ENCODE measurements at regions not wholly inside any gene's neighbourhood (a gene's known extent, or its start where the extent isn't known, plus 50 kb on each side); places are given as distances from the start of the nearest gene placed in this dataset.
"Not testable (repeated sequence)": the region's sequence is repeated elsewhere in the genome, so short reads cannot be mapped to it uniquely, and the experiment has no call there.

DNA sequence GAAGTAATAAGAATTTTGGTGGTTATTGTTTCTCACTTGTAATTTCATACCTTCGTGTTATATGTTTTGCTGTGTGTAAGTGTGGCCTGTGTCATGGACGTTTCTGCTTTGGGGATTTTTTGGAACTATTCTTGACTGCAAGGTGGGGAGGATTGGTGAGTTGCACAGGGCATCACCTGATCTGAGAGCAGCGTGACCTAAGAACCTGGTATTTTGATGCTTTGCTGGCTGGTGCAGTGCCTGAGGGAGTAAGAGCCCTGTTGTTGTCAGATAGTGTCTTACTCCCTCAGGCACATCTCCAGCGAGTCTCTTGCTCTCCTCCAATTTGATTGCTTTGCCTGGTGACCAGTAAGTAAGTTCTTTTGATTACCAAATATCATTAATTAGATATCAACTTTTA is 158.8 kb downstream of the KBTBD2 start:
- H3K4me3 ChIP-seq; H3K36me3 ChIP-seq; H3K27me3 ChIP-seq; intact Hi-C loops (cut with DNase I); DNase-seq; ATAC-seq; H3K9me3 ChIP-seq: not testable (repeated sequence)
- Histone ChIP-seq H3K4me1 (peaks cover 0 to 15% (median 0%) of the 10 kb centered on the region in 9 donors), H3K27ac (peak overlapping the region in 1 of 10 donors; percentile 25)
- WGBS, 2 donors: 72 to 73% methylated on average over 4 of the region's 4 CpGs

DNA sequence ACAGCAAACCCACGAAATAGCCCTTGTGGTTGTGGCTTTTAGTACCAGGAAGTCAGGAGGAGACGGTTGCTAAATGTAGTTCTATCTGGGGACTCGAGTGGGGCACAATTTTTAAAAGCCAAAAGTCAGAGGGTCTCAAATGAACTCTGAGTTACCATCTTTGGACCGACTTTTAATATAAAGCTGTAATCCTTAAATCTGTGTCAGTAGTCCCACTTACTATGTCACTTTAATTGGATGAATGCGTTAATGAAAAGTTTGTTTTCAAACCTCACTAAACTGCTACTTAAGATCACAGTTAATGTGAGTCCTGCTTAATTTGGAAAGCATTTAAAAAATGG is 162.3 kb downstream of the KBTBD2 start:
- peaks cover 0 to 24% (median 5%) of the 10 kb centered on the region in 9 donors for H3K4me1 ChIP-seq
- H3K36me3 ChIP-seq; DNase-seq; H3K27me3 ChIP-seq; ATAC-seq; intact Hi-C loops (cut with DNase I); H3K9me3 ChIP-seq: not testable (repeated sequence)
- peak overlapping the region in 4 of 10 donors; percentile 6 to 98 (median 64) for H3K27ac ChIP-seq
- H3K4me3 ChIP-seq: peak overlapping the region in 9 of 10 donors; percentile 70 to 87 (median 81)
- WGBS, 2 donors: 16 to 19% methylated on average over 5 of the region's 5 CpGs

DNA sequence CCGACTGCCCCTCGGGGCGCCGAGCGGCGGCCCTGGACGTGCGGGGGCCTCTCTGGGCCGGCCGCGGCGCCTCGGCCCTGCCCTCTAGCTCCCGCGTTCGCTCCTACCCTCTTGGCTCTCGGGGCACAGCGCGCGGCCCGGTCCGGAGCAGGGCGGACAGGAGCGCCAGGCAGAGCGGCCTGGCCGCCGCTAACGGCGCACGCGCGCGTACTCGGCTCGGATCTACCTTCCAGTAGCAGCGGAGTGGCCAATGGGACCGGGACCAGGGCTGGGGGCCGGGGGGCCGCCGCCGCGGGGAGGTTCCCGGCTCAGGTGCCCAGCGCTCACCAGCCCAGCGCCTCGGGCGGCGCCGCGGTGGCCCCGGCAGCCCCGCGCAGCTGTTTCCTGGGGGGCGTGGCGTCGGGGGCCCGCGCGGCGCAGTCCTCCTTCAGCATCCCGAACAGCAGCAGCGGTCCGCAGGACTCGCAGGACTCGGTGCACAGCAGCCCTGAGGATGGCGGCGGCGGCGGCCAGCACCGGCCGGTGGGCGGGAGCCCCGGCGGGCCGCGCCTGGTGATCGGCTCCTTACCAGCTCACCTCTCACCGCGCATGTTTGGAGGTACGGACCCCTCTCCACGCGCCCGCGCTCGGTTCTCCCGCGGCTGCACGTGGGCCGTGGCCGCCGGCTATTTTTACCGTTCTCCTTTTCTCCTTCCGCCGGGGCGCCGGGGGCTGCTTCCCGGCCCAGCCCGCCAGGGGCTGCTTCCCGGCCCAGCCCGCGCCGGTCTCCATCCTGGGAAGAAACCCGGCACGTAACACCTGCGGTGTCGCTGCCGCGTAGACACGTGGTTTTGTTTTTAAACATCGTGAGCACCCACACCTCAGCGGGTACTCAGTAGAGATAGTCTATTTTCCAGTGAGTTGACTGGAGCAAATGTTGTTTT is 162.9 kb downstream of the KBTBD2 start:
- H3K27me3 ChIP-seq; H3K36me3 ChIP-seq; H3K9me3 ChIP-seq; intact Hi-C loops (cut with DNase I): not testable (repeated sequence)
- DNase-seq (peak; percentile 52 to 77), ATAC-seq (peak; percentile 81 to 93 (median 86))
- Histone ChIP-seq H3K4me3 (peak overlapping the region; percentile 41 to 87 (median 80)), H3K27ac (peak overlapping the region; percentile 87 to 99 (median 96)), H3K4me1 (peaks cover 0 to 24% (median 5%) of the 10 kb centered on the region in 9 donors)
- WGBS, 2 donors: 0 to 1% methylated on average over 68 to 102 of the region's 111 CpGs

GRCh38 chr7:32727483-32728411 is 163.8 kb downstream of the KBTBD2 start:
- H3K36me3 ChIP-seq; H3K27me3 ChIP-seq; H3K9me3 ChIP-seq; intact Hi-C loops (cut with DNase I): not testable (repeated sequence)
- peak; percentile 34 to 59 for DNase-seq
- 1 to 3% methylated on average over 57 to 59 of the region's 66 CpGs for WGBS, 2 donors
- TF ChIP-seq CTCF (IDR thresholded peaks at IDR 0.05): peak in 1 of 9 donors; percentile 4
- peak overlapping the region; percentile 41 to 87 (median 80) for H3K4me3 ChIP-seq
- H3K27ac ChIP-seq: peak overlapping the region; percentile 87 to 99 (median 96)
- H3K4me1 ChIP-seq: peaks cover 0 to 24% (median 5%) of the 10 kb centered on the region in 9 donors
- peak; percentile 70 to 86 (median 82) for ATAC-seq

DNA sequence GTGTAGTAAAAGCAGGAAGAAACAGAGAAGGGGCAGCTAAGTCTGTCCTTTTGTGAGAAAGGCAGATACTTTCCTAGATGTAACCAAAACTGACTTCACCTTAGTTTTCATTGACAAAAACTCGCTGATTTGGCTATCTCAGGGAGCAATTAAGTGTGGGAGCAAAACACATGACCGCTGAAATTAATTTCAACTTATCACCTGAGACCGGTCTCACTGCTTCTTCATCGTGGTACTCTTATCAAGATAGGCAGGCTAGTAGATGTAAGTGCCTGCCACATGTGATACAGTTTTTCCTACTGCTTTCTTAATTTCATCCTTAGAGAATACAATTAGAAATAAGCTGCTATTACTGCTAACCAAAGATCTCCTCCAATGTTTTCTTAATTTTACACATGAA is 168.7 kb downstream of the KBTBD2 start:
- WGBS, 2 donors: 72 to 76% methylated on average over 4 of the region's 4 CpGs

GRCh38 chr7:32694182-32694581 is 197.4 kb downstream of the KBTBD2 start:
- ATAC-seq (no peak), DNase-seq (no peak)
- Histone ChIP-seq H3K9me3 (peaks cover 0 to 21% (median 0%) of the 10 kb centered on the region in 11 donors), H3K36me3 (peaks cover 0 to 6% (median 0%) of the 10 kb centered on the region in 9 donors), H3K27ac (no peak overlapping the region), H3K4me3 (no peak overlapping the region), H3K27me3 (no peaks in the 10 kb centered on the region), H3K4me1 (peaks cover 0 to 10% (median 0%) of the 10 kb centered on the region in 9 donors)
- intact Hi-C loops (cut with DNase I): loop anchor here in 1 of 10 donors (10.0 kb wide), 1 partner anchor 411 kb away; the partner anchor contains the start of gene RP9
- TF ChIP-seq CTCF (IDR thresholded peaks at IDR 0.05): no peak
- 85 to 100% methylated on average over 1 of the region's 1 CpG for WGBS, 2 donors

More for the DNA sequence above, 168.7 kb downstream of the KBTBD2 start:
- DNase-seq; ATAC-seq; H3K27ac ChIP-seq; H3K27me3 ChIP-seq; H3K4me3 ChIP-seq; H3K4me1 ChIP-seq; H3K9me3 ChIP-seq; intact Hi-C loops (cut with DNase I): not testable (repeated sequence)
- H3K36me3 ChIP-seq: peaks cover 0 to 48% (median 0%) of the 10 kb centered on the region in 9 donors

Measured in heart right ventricle (tissue), 16 donors.